NT2/D1 (cell line): ENCODE measurements at regions not wholly inside any gene's neighbourhood (a gene's known extent, or its start where the extent isn't known, plus 50 kb on each side); places are given as distances from the start of the nearest gene placed in this dataset.

Source experiments
- YY1 ChIP-seq: IDR thresholded peaks from 2 replicates; pipeline ENCODE4 v1.6.1; 2011; ENCODE audit not compliant: insufficient read length, insufficient read depth
- ZNF274 ChIP-seq: IDR thresholded peaks from 2 replicates; pipeline ENCODE4 v1.6.1; 2011; ENCODE audit warnings: mild to moderate bottlenecking, low read depth, low read length

GRCh38 chr6:165071906-165072305 lies 237.5 kb downstream of the C6orf118 start:
- TF ChIP-seq ZNF274 (no peak), YY1 (no peak)
